IMR-90 (cell line): ENCODE measurements at regions not wholly inside any gene's neighbourhood (a gene's known extent, or its start where the extent isn't known, plus 50 kb on each side); places are given as distances from the start of the nearest gene placed in this dataset.

Source experiments
- ATAC-seq: fragments of 200-7000 bp; cut with Tn5 transposase; 2 replicates; pipeline ENCODE4 v1.9.1; 2020; ENCODE audit warnings: low read depth, mild to moderate bottlenecking, moderate library complexity
- BruUV-seq: library from RNA; stranded (reverse); fragments of 400-500 nt; replicated peaks from 2 replicates; lab custom pipeline; 2021; lab: Mats Ljungman, UMichigan
- CTCF ChIA-PET: fragments of 300-600 bp; formaldehyde crosslinking; extraction: SDS; loops from one replicate; lab custom pipeline; 2021; ENCODE audit warnings: antibody characterized with exemption; lab: Yijun Ruan, JAX
- POLR2A ChIA-PET: fragments of 300-600 bp; sonication (Branson Sonifier 250); formaldehyde crosslinking; loops from one replicate; lab custom pipeline; 2022; ENCODE audit warnings: antibody characterized with exemption; ENCODE audit not compliant: unreplicated experiment; lab: Charles Lee
- DNase-seq: peaks from one replicate; pipeline ENCODE4 v3.0.0; 2013
- H2AFZ ChIP-seq: replicated peaks from 2 replicates; pipeline ENCODE3; 2013; ENCODE audit warnings: low read length, mild to moderate bottlenecking; ENCODE audit not compliant: poor library complexity
- H2AK5ac ChIP-seq: 2 replicates; pipeline ENCODE4 v1.6.1; 2013; ENCODE audit warnings: low read depth, low read length, inconsistent platforms
- H2AK9ac ChIP-seq: replicated peaks from 2 replicates; pipeline ENCODE3; 2013; ENCODE audit warnings: mild to moderate bottlenecking, low read depth, low read length, moderate library complexity; ENCODE audit not compliant: poor library complexity
- H2BK120ac ChIP-seq: 2 replicates; pipeline ENCODE4 v1.6.1; 2013; ENCODE audit warnings: low read depth, low read length, inconsistent platforms
- H2BK15ac ChIP-seq: 3 replicates; pipeline ENCODE4 v1.6.1; 2013; ENCODE audit warnings: low read depth, low read length, inconsistent platforms
- H2BK20ac ChIP-seq: 2 replicates; pipeline ENCODE4 v1.6.1; 2013; ENCODE audit warnings: low read depth, mild to moderate bottlenecking, inconsistent platforms, low read length, moderate library complexity
- H2BK5ac ChIP-seq: 2 replicates; pipeline ENCODE4 v1.6.1; 2013; ENCODE audit warnings: mild to moderate bottlenecking, low read depth, low read length, inconsistent platforms; ENCODE audit not compliant: poor library complexity, severe bottlenecking
- H3K14ac ChIP-seq: replicated peaks from 2 replicates; pipeline ENCODE4 v1.6.1; 2013; ENCODE audit warnings: low read depth, low read length, inconsistent platforms
- H3K18ac ChIP-seq: 2 replicates; pipeline ENCODE4 v1.6.1; 2013; ENCODE audit warnings: low read depth, low read length, control low read depth
- H3K23ac ChIP-seq: 2 replicates; pipeline ENCODE4 v1.6.1; 2013; ENCODE audit warnings: low read depth, low read length, inconsistent platforms
- H3K27ac ChIP-seq: 2 replicates; pipeline ENCODE4 v1.5.1; 2013; ENCODE audit warnings: mild to moderate bottlenecking, control low read depth, low read length; ENCODE audit not compliant: insufficient read depth
- H3K27me3 ChIP-seq: 2 replicates; pipeline ENCODE4 v1.6.1; 2013; ENCODE audit warnings: low read length; ENCODE audit not compliant: control insufficient read depth, insufficient read depth
- H3K36me3 ChIP-seq: 2 replicates; pipeline ENCODE4 v1.6.1; 2013; ENCODE audit warnings: low read length, mixed read lengths; ENCODE audit not compliant: control insufficient read depth, insufficient read depth
- H3K4ac ChIP-seq: 2 replicates; pipeline ENCODE4 v1.6.1; 2013; ENCODE audit warnings: low read depth, low read length, inconsistent platforms
- H3K4me1 ChIP-seq: 2 replicates; pipeline ENCODE4 v1.6.1; 2013; ENCODE audit warnings: low read length, mixed read lengths; ENCODE audit not compliant: control insufficient read depth, insufficient read depth
- H3K4me2 ChIP-seq: 2 replicates; pipeline ENCODE4 v1.6.1; 2013; ENCODE audit warnings: low read depth, mild to moderate bottlenecking, control low read depth, low read length, moderate library complexity
- H3K4me3 ChIP-seq: 2 replicates; pipeline ENCODE4 v1.5.1; 2013; ENCODE audit warnings: low read depth, mild to moderate bottlenecking, control low read depth, low read length, moderate library complexity; ENCODE audit not compliant: insufficient read depth
- H3K56ac ChIP-seq: 2 replicates; pipeline ENCODE4 v1.6.1; 2013; ENCODE audit warnings: low read length, inconsistent platforms; ENCODE audit not compliant: insufficient read depth; ENCODE audit errors: extremely low read depth
- H3K79me1 ChIP-seq, 2 experiments: 2 replicates each; pipeline ENCODE4 v1.6.1; 2013; ENCODE audit warnings: low read length in 2 of 2, inconsistent platforms in 1 of 2, low read depth in 1 of 2
- H3K9ac ChIP-seq: 2 replicates; pipeline ENCODE4 v1.6.1; 2013; ENCODE audit warnings: low read depth, low read length, control low read depth
- H3K9me1 ChIP-seq: 2 replicates; pipeline ENCODE4 v1.6.1; 2013; ENCODE audit warnings: low read length, inconsistent platforms; ENCODE audit not compliant: insufficient read depth
- H3K9me3 ChIP-seq: 2 replicates; pipeline ENCODE4 v1.6.1; 2013; ENCODE audit warnings: low read length; ENCODE audit not compliant: control insufficient read depth, insufficient read depth
- H4K20me1 ChIP-seq: 2 replicates; pipeline ENCODE4 v1.6.1; 2013; ENCODE audit warnings: low read length, inconsistent platforms; ENCODE audit not compliant: insufficient read depth
- H4K5ac ChIP-seq: 2 replicates; pipeline ENCODE4 v1.6.1; 2013; ENCODE audit warnings: mild to moderate bottlenecking, low read depth, low read length, control low read depth
- H4K8ac ChIP-seq, 2 experiments: 2 replicates each; pipeline ENCODE4 v1.6.1; 2013; ENCODE audit warnings: low read depth in 2 of 2, low read length in 2 of 2, control low read depth in 1 of 2, inconsistent platforms in 1 of 2
- H4K91ac ChIP-seq: 2 replicates; pipeline ENCODE4 v1.6.1; 2013; ENCODE audit warnings: low read depth, low read length, inconsistent platforms; ENCODE audit not compliant: insufficient read depth
- CHD1 ChIP-seq: IDR thresholded peaks from 2 replicates; pipeline ENCODE4 v1.6.1; 2012; ENCODE audit warnings: low read depth, low read length, improper control_type of control experiment
- ELK1 ChIP-seq: fragments of 150-350 bp; IDR thresholded peaks from 2 replicates; pipeline ENCODE4 v1.6.1; 2016; ENCODE audit warnings: low read depth, mild to moderate bottlenecking, low read length, moderate library complexity, borderline replicate concordance
- MAFK ChIP-seq: IDR thresholded peaks from 2 replicates; pipeline ENCODE4 v1.6.1; 2012; ENCODE audit warnings: low read depth, low read length, improper control_type of control experiment
- MAZ ChIP-seq: IDR thresholded peaks from 2 replicates; pipeline ENCODE4 v1.6.1; 2012; ENCODE audit warnings: low read depth, mild to moderate bottlenecking, low read length, improper control_type of control experiment, moderate library complexity, borderline replicate concordance
- NFE2L2 ChIP-seq: fragments of 150-350 bp; IDR thresholded peaks from 2 replicates; pipeline ENCODE4 v1.6.1; 2016; ENCODE audit warnings: low read depth, mild to moderate bottlenecking, low read length
- RCOR1 ChIP-seq: IDR thresholded peaks from 2 replicates; pipeline ENCODE4 v1.6.1; 2012; ENCODE audit warnings: mild to moderate bottlenecking, low read length, improper control_type of control experiment; ENCODE audit not compliant: insufficient replicate concordance
- SMC3 ChIP-seq: fragments of 150-350 bp; IDR thresholded peaks from 2 replicates; pipeline ENCODE4 v1.6.1; 2016; ENCODE audit warnings: low read depth, mild to moderate bottlenecking, antibody characterized with exemption, low read length, moderate library complexity
- WGBS, 2 experiments: methylation state at CpG; one replicate each; pipeline versions ENCODE4 v1.1.5 to v1.1.7; 2013; ENCODE audit warnings: missing lambda C conversion rate in 2 of 2; ENCODE audit not compliant: insufficient read length in 1 of 2; ENCODE audit errors: extremely low coverage in 2 of 2; 5-methylcytosine and 5-hydroxymethylcytosine counted together
- dilution Hi-C: fragments of 300-500 bp; cut with HindIII; formaldehyde crosslinking; loops from one replicate; pipeline ENCODE4 v1.14.3; 2018; ENCODE audit warnings: low sequenced_read_pairs; ENCODE audit not compliant: unreplicated experiment
- in situ Hi-C: fragments of 300-500 bp; cut with MboI; formaldehyde crosslinking; loops from 3 replicates; pipeline ENCODE4 v1.14.3; 2019; ENCODE audit warnings: low sequenced_read_pairs, inconsistent platforms, mixed read lengths
- intact Hi-C: fragments of 100-400 bp; cut with micrococcal nuclease; formaldehyde crosslinking; loops from 2 replicates; pipeline ENCODE4 v1.10.0; 2022

DNA sequence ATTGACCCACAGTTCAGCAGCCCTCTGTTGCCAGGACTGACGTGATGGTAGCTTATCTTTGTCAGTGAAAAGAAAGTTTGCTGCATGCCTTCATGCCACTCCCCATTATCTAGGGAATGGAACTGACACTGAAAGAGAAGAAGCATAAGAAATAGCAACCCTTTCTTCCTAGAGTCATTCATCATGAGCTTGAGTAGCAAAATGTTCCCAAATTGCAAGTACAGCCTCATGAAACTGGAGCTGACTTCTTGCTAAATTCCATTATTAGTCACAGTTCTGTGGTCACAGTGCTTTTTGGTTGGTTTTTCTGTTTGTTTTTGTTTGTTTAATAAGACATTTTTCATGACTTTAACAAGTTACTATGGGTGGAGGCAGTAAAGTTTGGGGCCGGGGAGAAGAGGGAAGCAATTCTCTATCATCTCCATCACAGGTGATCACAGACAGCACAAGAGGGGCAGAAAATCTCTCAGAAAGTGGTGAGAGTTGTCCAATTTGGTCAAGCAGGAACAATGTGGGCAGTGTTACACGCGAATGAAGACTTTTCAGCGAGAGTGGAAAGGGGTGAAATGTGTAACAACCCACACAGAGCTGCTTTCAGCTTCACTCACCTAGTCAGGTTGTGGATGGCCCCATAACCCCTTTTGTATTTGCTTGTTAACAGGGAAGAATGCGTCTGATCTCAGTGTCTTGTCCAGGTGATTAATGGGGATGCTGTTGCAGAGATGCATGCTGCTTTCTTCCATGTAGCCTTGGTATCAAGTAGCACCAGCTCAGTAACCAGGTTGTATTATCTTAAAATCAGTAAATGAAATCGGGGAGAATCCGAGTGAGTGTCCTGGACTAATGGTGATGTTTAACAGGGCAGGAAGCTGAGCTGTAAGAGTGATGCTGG lies 440.4 kb downstream of the DMRT2 start:
- H2AK5ac ChIP-seq, result no peak overlapping the region
- H4K5ac ChIP-seq, result no peak overlapping the region
- TF ChIP-seq RCOR1 (no peak), MAFK (no peak), MAZ (no peak), CHD1 (no peak), NFE2L2 (no peak), SMC3 (no peak), ELK1 (no peak)
- no peak overlapping the region for H2BK20ac ChIP-seq
- ATAC-seq, result no peak
- intact Hi-C loops, result no loop called here
- no peak overlapping the region for H3K9ac ChIP-seq
- no peak overlapping the region for H3K23ac ChIP-seq
- ChIA-PET CTCF (no interaction called here), POLR2A (no interaction called here)
- H2BK120ac ChIP-seq, result no peak overlapping the region
- no peaks in the 10 kb centered on the region for H3K79me1 ChIP-seq
- dilution Hi-C loops, result no loop called here
- no peak overlapping the region for H3K4ac ChIP-seq
- H4K8ac ChIP-seq, result no peak overlapping the region
- no peak overlapping the region for H3K27ac ChIP-seq
- no peak overlapping the region for H2BK15ac ChIP-seq
- H3K9me1 ChIP-seq, result no peaks in the 10 kb centered on the region
- peaks cover 6% of the 10 kb centered on the region for H3K9me3 ChIP-seq
- no peaks in the 10 kb centered on the region for H3K27me3 ChIP-seq
- no CpG with 5 or more reads among the region's 8 CpGs for WGBS, 2 experiments
- H4K20me1 ChIP-seq, result no peaks in the 10 kb centered on the region
- no peak overlapping the region for H2AFZ ChIP-seq
- H3K4me3 ChIP-seq, result no peak overlapping the region
- no peak overlapping the region for H3K56ac ChIP-seq
- no peak overlapping the region for H2AK9ac ChIP-seq
- BruUV-seq, result no TSS peak
- H3K18ac ChIP-seq, result no peak overlapping the region
- in situ Hi-C loops, result no loop called here
- H2BK5ac ChIP-seq, result no peak overlapping the region
- no peak for DNase-seq
- H4K91ac ChIP-seq, result no peak overlapping the region
- no peaks in the 10 kb centered on the region for H3K4me1 ChIP-seq
- no peak overlapping the region for H3K4me2 ChIP-seq
- H3K36me3 ChIP-seq, result no peaks in the 10 kb centered on the region
- no peak overlapping the region for H3K14ac ChIP-seq
